Stomach (tissue), 8 donors: ENCODE measurements at regions not wholly inside any gene's neighbourhood (a gene's known extent, or its start where the extent isn't known, plus 50 kb on each side); places are given as distances from the start of the nearest gene placed in this dataset.
"Not testable (repeated sequence)": the region's sequence is repeated elsewhere in the genome, so short reads cannot be mapped to it uniquely, and the experiment has no call there.

Experiments used
- DNase-seq, 2 donors: peaks; one replicate each; pipeline versions ENCODE4 v3.0.0 to v3.0.0-alpha.2; 2013 to 2019
- H3K27ac ChIP-seq, 5 donors: fragments of 200-600 bp in 4 of 5; sonication (generic) in 4 of 5; one replicate each; pipeline ENCODE4 v1.5.1; 2013 to 2019; ENCODE audit warnings: mild to moderate bottlenecking in 1 of 5, moderate library complexity in 1 of 5
- H3K27me3 ChIP-seq, 3 donors: fragments of 200-600 bp; sonication (generic); one replicate each; pipeline ENCODE4 v1.5.1; 2017 to 2019; ENCODE audit warnings: mixed run types in 1 of 3
- H3K36me3 ChIP-seq, 4 donors: fragments of 200-600 bp; sonication (generic); 1 replicate in 3 of 4; 2 replicates in 1 of 4; pipeline ENCODE4 v1.5.1; 2016 to 2019
- H3K4me1 ChIP-seq, 4 donors: fragments of 200-600 bp; sonication (generic); one replicate each; pipeline ENCODE4 v1.5.1; 2016 to 2019
- H3K4me3 ChIP-seq, 4 donors: fragments of 200-600 bp; sonication (generic) in 3 of 4; one replicate each; pipeline ENCODE4 v1.5.1; 2016 to 2019; ENCODE audit warnings: mild to moderate bottlenecking in 1 of 4
- H3K9me3 ChIP-seq, 4 donors: fragments of 200-600 bp; sonication (generic); one replicate each; pipeline ENCODE4 v1.5.1; 2016 to 2019
- CTCF ChIP-seq, 7 experiments: fragments of 450-650 bp in 4 of 7; fragments of 200-600 bp in 3 of 7; sonication (generic) in 3 of 7; IDR thresholded peaks; one replicate each; pipeline ENCODE4 v1.5.1; 2016 to 2019; ENCODE audit warnings: antibody characterized with exemption in 7 of 7, control low read depth in 2 of 7, mild to moderate bottlenecking in 1 of 7
- EP300 ChIP-seq: sonication (generic); formaldehyde crosslinking; IDR thresholded peaks from one replicate; pipeline ENCODE4 v1.6.1; 2017; ENCODE audit warnings: antibody characterized with exemption
- POLR2A ChIP-seq, 4 donors: fragments of 450-650 bp; IDR thresholded peaks; one replicate each; pipeline ENCODE4 v1.6.1; 2016; ENCODE audit warnings: antibody characterized with exemption in 4 of 4, control low read depth in 2 of 4, mild to moderate bottlenecking in 1 of 4, moderate library complexity in 1 of 4
- POLR2AphosphoS5 ChIP-seq, 3 donors: sonication (generic); formaldehyde crosslinking; IDR thresholded peaks; one replicate each; pipeline ENCODE4 v1.6.1; 2016; ENCODE audit warnings: antibody characterized with exemption in 3 of 3
- WGBS, 5 donors: extraction: QIAGEN DNeasy Blood & Tissue Kit in 3 of 5; methylation state at CpG; one replicate each; pipeline versions ENCODE4 v1.1.5 to v1.1.7; 2013 to 2018; 5-methylcytosine and 5-hydroxymethylcytosine counted together
- intact Hi-C: fragments of 100-400 bp; cut with DNase I; formaldehyde crosslinking; loops from one replicate; pipeline ENCODE4 v1.15.1; 2023; ENCODE audit warnings: low total_unique reads
- donor health status: healthy with polysubstance abuse.
- donor health status: Bipolar disorder and iron deficiency.
- donor health status: healthy.

- Histone ChIP-seq H3K27me3 (no peaks in the 10 kb centered on the region), H3K9me3 (no peaks in the 10 kb centered on the region), H3K27ac (peak overlapping the region in 3 of 5 donors; percentile 16 to 48 (median 47)), H3K36me3 (no peaks in the 10 kb centered on the region), H3K4me3 (no peak overlapping the region), H3K4me1 (peaks cover 0 to 10% (median 2%) of the 10 kb centered on the region in 4 donors)
- intact Hi-C loops = no loop called here
- TF ChIP-seq POLR2AphosphoS5 (IDR thresholded peaks at IDR 0.05) (peak in 2 of 3 donors; percentile 36 to 55), POLR2A (IDR thresholded peaks at IDR 0.05) (no peak), CTCF (IDR thresholded peaks at IDR 0.05) (no peak)
- 63 to 78% (median 66%) methylated on average over 5 of the region's 5 CpGs for WGBS, 5 donors
- peak in 1 of 2 donors; percentile 71 for DNase-seq
These were observed 101.2 kb upstream of the EGLN3 start for GRCh38 chr14:34051966-34052657.

- Histone ChIP-seq H3K27me3 (no peaks in the 10 kb centered on the region), H3K36me3 (no peaks in the 10 kb centered on the region), H3K9me3 (no peaks in the 10 kb centered on the region), H3K4me3 (no peak overlapping the region), H3K27ac (no peak overlapping the region), H3K4me1 (peaks cover 0 to 10% (median 2%) of the 10 kb centered on the region in 4 donors)
- WGBS, 5 donors = 92 to 100% (median 100%) methylated on average over 1 of the region's 1 CpG
- TF ChIP-seq EP300 = no peak
- no peak for TF ChIP-seq POLR2AphosphoS5 (IDR thresholded peaks at IDR 0.05)
- intact Hi-C loops = no loop called here
- DNase-seq = no peak
These were observed 99.7 kb upstream of the EGLN3 start for GRCh38 chr14:34050606-34051005.

- peaks cover 0 to 10% (median 2%) of the 10 kb centered on the region in 4 donors for H3K4me1 ChIP-seq
- intact Hi-C loops = no loop called here
- H3K27me3 ChIP-seq = no peaks in the 10 kb centered on the region
- peak in 1 of 2 donors; percentile 55 for DNase-seq
- no peaks in the 10 kb centered on the region for H3K9me3 ChIP-seq
- no peak for TF ChIP-seq EP300
- TF ChIP-seq CTCF (IDR thresholded peaks at IDR 0.05) = no peak
- H3K27ac ChIP-seq = no peak overlapping the region
- H3K4me3 ChIP-seq = no peak overlapping the region
- no peaks in the 10 kb centered on the region for H3K36me3 ChIP-seq
- 46 to 65% (median 56%) methylated on average over 5 of the region's 5 CpGs for WGBS, 5 donors
These were observed 98.9 kb upstream of the EGLN3 start for GRCh38 chr14:34049790-34050189.

- H3K4me3 ChIP-seq, DNase-seq, H3K36me3 ChIP-seq, H3K27ac ChIP-seq, H3K9me3 ChIP-seq, intact Hi-C loops, H3K27me3 ChIP-seq: not testable (repeated sequence)
- H3K4me1 ChIP-seq = peaks cover 0 to 10% (median 2%) of the 10 kb centered on the region in 4 donors
- WGBS, 5 donors = 94 to 99% (median 96%) methylated on average over 7 of the region's 7 CpGs
These were observed 98.3 kb upstream of the EGLN3 start for GRCh38 chr14:34049187-34049586.

GRCh38 chr14:34046799-34047520 lies 96.1 kb upstream of the EGLN3 start:
- TF ChIP-seq POLR2A (IDR thresholded peaks at IDR 0.05) = no peak
- no peak for TF ChIP-seq EP300
- TF ChIP-seq CTCF (IDR thresholded peaks at IDR 0.05) = no peak
- no peak for TF ChIP-seq POLR2AphosphoS5 (IDR thresholded peaks at IDR 0.05)

More at GRCh38 chr14:34046799-34047520, 96.1 kb upstream of the EGLN3 start:
- no peaks in the 10 kb centered on the region for H3K9me3 ChIP-seq
- H3K27me3 ChIP-seq = no peaks in the 10 kb centered on the region
- no peaks in the 10 kb centered on the region for H3K36me3 ChIP-seq
- H3K4me1 ChIP-seq = no peaks in the 10 kb centered on the region
- H3K27ac ChIP-seq = no peak overlapping the region
- WGBS, 5 donors = 77 to 93% (median 84%) methylated on average over 3 of the region's 3 CpGs
- H3K4me3 ChIP-seq = no peak overlapping the region
- no peak for DNase-seq
- intact Hi-C loops = no loop called here
